NCI-H345 treated with DMSO at 0.1 percent for 48 hours (cell line): ENCODE measurements at regions not wholly inside any gene's neighbourhood (a gene's known extent, or its start where the extent isn't known, plus 50 kb on each side); places are given as distances from the start of the nearest gene placed in this dataset.

Source experiments
- DNase-seq: peaks from one replicate; lab custom pipeline; 2025; ENCODE audit not compliant: unreplicated experiment; lab: John Stamatoyannopoulos, UW

- DNase-seq: no peak
Measured at GRCh38 chr2:12196495-12196894, 450.1 kb downstream of the LPIN1 start.

GRCh38 chr2:12197133-12197532, 450.7 kb downstream of the LPIN1 start:
- no peak for DNase-seq

- no peak for DNase-seq
Measured at GRCh38 chr2:12199491-12200211, 453.2 kb downstream of the LPIN1 start.

- DNase-seq: no peak
Measured at GRCh38 chr2:12201369-12201768, 454.9 kb downstream of the LPIN1 start.

GRCh38 chr2:12202313-12203075, 456.1 kb downstream of the LPIN1 start:
- no peak for DNase-seq

GRCh38 chr2:12203528-12203927, 457.1 kb downstream of the LPIN1 start:
- DNase-seq: no peak

- DNase-seq: no peak
Measured at GRCh38 chr2:12205086-12205485, 458.7 kb downstream of the LPIN1 start.

GRCh38 chr2:12207491-12207890, 461.1 kb downstream of the LPIN1 start:
- no peak for DNase-seq

GRCh38 chr2:12210016-12210933, 463.8 kb downstream of the LPIN1 start:
- no peak for DNase-seq

GRCh38 chr2:12211326-12212175, 465.1 kb downstream of the LPIN1 start:
- peak; percentile 85 for DNase-seq

GRCh38 chr2:12212841-12213597, 466.6 kb downstream of the LPIN1 start:
- no peak for DNase-seq

GRCh38 chr2:12217175-12217574, 470.7 kb downstream of the LPIN1 start:
- no peak for DNase-seq

GRCh38 chr2:12219761-12220160, 473.3 kb downstream of the LPIN1 start:
- DNase-seq: no peak

GRCh38 chr2:12221584-12221983, 475.2 kb downstream of the LPIN1 start:
- no peak for DNase-seq

GRCh38 chr2:12222554-12222953, 476.1 kb downstream of the LPIN1 start:
- no peak for DNase-seq

GRCh38 chr2:12223732-12224131, 477.3 kb downstream of the LPIN1 start:
- no peak for DNase-seq

- DNase-seq: no peak
Measured at GRCh38 chr2:12226653-12227052, 480.2 kb downstream of the LPIN1 start.

GRCh38 chr2:12227941-12228608, 481.6 kb downstream of the LPIN1 start:
- no peak for DNase-seq

GRCh38 chr2:12231288-12231687, 484.9 kb downstream of the LPIN1 start:
- DNase-seq: no peak
